ENCODE measurements at regions not wholly inside any gene's neighbourhood (a gene's known extent, or its start where the extent isn't known, plus 50 kb on each side); places are given as distances from the start of the nearest gene placed in this dataset.

GRCh38 chr14:53542732-53543131 is 389.6 kb upstream of the DDHD1 start:
- CTCF ChIA-PET, result no interaction called here
- no TSS peak for BruUV-seq (replicated peaks)
- no peak overlapping the region for H3K9ac ChIP-seq (ENCODE audit: low read length)

GRCh38 chr14:53541411-53541810 is 388.3 kb upstream of the DDHD1 start:
- ATAC-seq, result no peak
- no peaks in the 10 kb centered on the region for H3K9me2 ChIP-seq (replicated peaks; ENCODE audit: low read length)
- H3K4me2 ChIP-seq (ENCODE audit: low read length), result no peak overlapping the region
- H3K27ac ChIP-seq (ENCODE audit: low read length), result no peak overlapping the region
- H2AFZ ChIP-seq (ENCODE audit: low read length), result no peak overlapping the region
- no peaks in the 10 kb centered on the region for H3K79me2 ChIP-seq (ENCODE audit: low read length)
- no TSS peak for BruUV-seq (replicated peaks)
- H3K36me3 ChIP-seq (ENCODE audit: low read depth, low read length), result no peaks in the 10 kb centered on the region
- no peak overlapping the region for H3K9ac ChIP-seq (ENCODE audit: low read length)
- no peaks in the 10 kb centered on the region for H3F3A ChIP-seq (ENCODE audit: low read length, unreplicated experiment)
- no peaks in the 10 kb centered on the region for H4K20me1 ChIP-seq (ENCODE audit: low read length)
- ChIA-PET CTCF (interaction anchor here (1.0 kb wide), 1 partner anchor 797 kb away, joined by 4 read pairs; no protein-coding TSS in a partner anchor), POLR2A (ENCODE audit: unreplicated experiment) (no interaction called here)
- peaks cover 15% of the 10 kb centered on the region for H3K4me1 ChIP-seq (ENCODE audit: insufficient read depth, low read length)
- no peaks in the 10 kb centered on the region for H3K27me3 ChIP-seq (ENCODE audit: low read length)
- intact Hi-C loops (cut with micrococcal nuclease), result no loop called here
- DNase-seq, result no peak
- no peak overlapping the region for H3K4me3 ChIP-seq (ENCODE audit: low read length)
- no peak for TF ChIP-seq EZH2phosphoT487 (IDR thresholded peaks at IDR 0.05; ENCODE audit: borderline replicate concordance, low read length)
- no peak for TF ChIP-seq EZH2 (IDR thresholded peaks at IDR 0.05; ENCODE audit: low read length, unreplicated experiment)
- no peak for TF ChIP-seq CTCF (conservative IDR thresholded peaks at IDR 0.05; ENCODE audit: low read depth, low read length)
- H3K9me3 ChIP-seq (ENCODE audit: low read length), result no peaks in the 10 kb centered on the region

More at GRCh38 chr14:53542732-53543131, 389.6 kb upstream of the DDHD1 start:
- H2AFZ ChIP-seq (ENCODE audit: low read length), result 0 out of 2 replicates have a peak overlapping the region, but pooled peaks have one; percentile 35
- H3K79me2 ChIP-seq (ENCODE audit: low read length), result no peaks in the 10 kb centered on the region
- H3K4me1 ChIP-seq (ENCODE audit: insufficient read depth, low read length), result peaks cover 15% of the 10 kb centered on the region
- H3K4me2 ChIP-seq (ENCODE audit: low read length), result peak overlapping the region; percentile 36
- POLR2A ChIA-PET (ENCODE audit: unreplicated experiment), result no interaction called here
- H3F3A ChIP-seq (ENCODE audit: low read length, unreplicated experiment), result no peaks in the 10 kb centered on the region
- no peaks in the 10 kb centered on the region for H3K36me3 ChIP-seq (ENCODE audit: low read depth, low read length)
- no peaks in the 10 kb centered on the region for H3K9me2 ChIP-seq (replicated peaks; ENCODE audit: low read length)
- ATAC-seq (peak; percentile 45), DNase-seq (peak; percentile 75)
- intact Hi-C loops (cut with micrococcal nuclease), result no loop called here
- no peaks in the 10 kb centered on the region for H4K20me1 ChIP-seq (ENCODE audit: low read length)
- no peak for TF ChIP-seq EZH2 (IDR thresholded peaks at IDR 0.05; ENCODE audit: low read length, unreplicated experiment)
- TF ChIP-seq CTCF (conservative IDR thresholded peaks at IDR 0.05; ENCODE audit: low read depth, low read length), result no peak
- no peak for TF ChIP-seq EZH2phosphoT487 (IDR thresholded peaks at IDR 0.05; ENCODE audit: borderline replicate concordance, low read length)
- H3K9me3 ChIP-seq (ENCODE audit: low read length), result no peaks in the 10 kb centered on the region
- H3K27me3 ChIP-seq (ENCODE audit: low read length), result no peaks in the 10 kb centered on the region
- H3K27ac ChIP-seq (ENCODE audit: low read length), result no peak overlapping the region
- no peak overlapping the region for H3K4me3 ChIP-seq (ENCODE audit: low read length)

GRCh38 chr14:53539489-53540126 is 386.5 kb upstream of the DDHD1 start:
- Histone ChIP-seq H3K9ac (ENCODE audit: low read length) (no peak overlapping the region), H3F3A (ENCODE audit: low read length, unreplicated experiment) (no peaks in the 10 kb centered on the region), H4K20me1 (ENCODE audit: low read length) (no peaks in the 10 kb centered on the region), H3K27me3 (ENCODE audit: low read length) (no peaks in the 10 kb centered on the region), H3K36me3 (ENCODE audit: low read depth, low read length) (no peaks in the 10 kb centered on the region), H3K4me2 (ENCODE audit: low read length) (peak overlapping the region; percentile 19; the same call in 1 of the 2 replicates), H3K9me2 (replicated peaks; ENCODE audit: low read length) (no peaks in the 10 kb centered on the region), H3K9me3 (ENCODE audit: low read length) (no peaks in the 10 kb centered on the region), H3K4me1 (ENCODE audit: insufficient read depth, low read length) (peaks cover 26% of the 10 kb centered on the region), H3K27ac (ENCODE audit: low read length) (peak overlapping the region; percentile 3; the same call in 1 of the 2 replicates), H3K4me3 (ENCODE audit: low read length) (no peak overlapping the region), H2AFZ (ENCODE audit: low read length) (peak overlapping the region; percentile 24; the same call in 1 of the 2 replicates), H3K79me2 (ENCODE audit: low read length) (no peaks in the 10 kb centered on the region)
- DNase-seq, result peak; percentile 92
- BruUV-seq (replicated peaks), result no TSS peak
- ChIA-PET POLR2A (ENCODE audit: unreplicated experiment) (no interaction called here), CTCF (interaction anchor here (0.5 to 0.9 kb wide), 6 partner anchors 33 to 808 kb away, joined by 3 to 6 read pairs (median 3); no protein-coding TSS in a partner anchor)
- intact Hi-C loops (cut with micrococcal nuclease), result loop anchor here (1.0 to 10.0 kb wide), 12 partner anchors 68 to 885 kb away; no protein-coding TSS in a partner anchor
- no peak for TF ChIP-seq EZH2 (IDR thresholded peaks at IDR 0.05; ENCODE audit: low read length, unreplicated experiment)
- peak; percentile 98 for TF ChIP-seq CTCF (conservative IDR thresholded peaks at IDR 0.05; ENCODE audit: low read depth, low read length)
- ATAC-seq, result peak; percentile 62

Measured in PC-3 (cell line).